Stimulated activated CD4-positive, alpha-beta T cell treated with anti-CD3 and anti-CD28 coated beads, Interleukin-15, amount 100 ng/mL, for 24 hours (primary cell): ENCODE measurements at regions not wholly inside any gene's neighbourhood (a gene's known extent, or its start where the extent isn't known, plus 50 kb on each side); places are given as distances from the start of the nearest gene placed in this dataset.

Source experiments
- DNase-seq: peaks from one replicate; pipeline ENCODE4 v3.0.0-alpha.2; 2020

- no peak for DNase-seq
Measured at GRCh38 chr1:82844911-82845827, 1044.4 kb downstream of the ADGRL2 start.

GRCh38 chr1:82844447-82844846 lies 1043.7 kb downstream of the ADGRL2 start:
- DNase-seq: no peak

- DNase-seq: no peak
Measured at GRCh38 chr1:82843876-82844275, 1043.1 kb downstream of the ADGRL2 start.

- DNase-seq: no peak
Measured at GRCh38 chr1:82840192-82840591, 1039.5 kb downstream of the ADGRL2 start.

- no peak for DNase-seq
Measured at GRCh38 chr1:82837766-82838465, 1037.2 kb downstream of the ADGRL2 start.

- no peak for DNase-seq
Measured at GRCh38 chr1:82836973-82837680, 1036.4 kb downstream of the ADGRL2 start.

GRCh38 chr1:82836213-82836972 lies 1035.7 kb downstream of the ADGRL2 start:
- DNase-seq: no peak

- DNase-seq: no peak
Measured at GRCh38 chr1:82830690-82831380, 1030.1 kb downstream of the ADGRL2 start.

GRCh38 chr1:82829527-82829926 lies 1028.8 kb downstream of the ADGRL2 start:
- DNase-seq: no peak

- no peak for DNase-seq
Measured at GRCh38 chr1:82823876-82824275, 1023.1 kb downstream of the ADGRL2 start.

- no peak for DNase-seq
Measured at GRCh38 chr1:82820816-82821215, 1020.1 kb downstream of the ADGRL2 start.

GRCh38 chr1:82819234-82819633 lies 1018.5 kb downstream of the ADGRL2 start:
- DNase-seq: no peak

GRCh38 chr1:82818586-82818985 lies 1017.9 kb downstream of the ADGRL2 start:
- no peak for DNase-seq

- no peak for DNase-seq
Measured at GRCh38 chr1:82813386-82813785, 1012.7 kb downstream of the ADGRL2 start.

- no peak for DNase-seq
Measured at GRCh38 chr1:82810601-82811000, 1009.9 kb downstream of the ADGRL2 start.

- DNase-seq: no peak
Measured at GRCh38 chr1:82807563-82807962, 1006.8 kb downstream of the ADGRL2 start.

- no peak for DNase-seq
Measured at GRCh38 chr1:82806133-82806532, 1005.4 kb downstream of the ADGRL2 start.

GRCh38 chr1:82801176-82801575 lies 1000.4 kb downstream of the ADGRL2 start:
- no peak for DNase-seq

GRCh38 chr1:82800721-82801120 lies 1000.0 kb downstream of the ADGRL2 start:
- no peak for DNase-seq

GRCh38 chr1:82799261-82799660 lies 998.5 kb downstream of the ADGRL2 start:
- DNase-seq: no peak

- DNase-seq: no peak
Measured at GRCh38 chr1:82795508-82796149, 994.9 kb downstream of the ADGRL2 start.

GRCh38 chr1:82792151-82792550 lies 991.4 kb downstream of the ADGRL2 start:
- no peak for DNase-seq
